Esophagus squamous epithelium (tissue), 5 donors: ENCODE measurements at regions not wholly inside any gene's neighbourhood (a gene's known extent, or its start where the extent isn't known, plus 50 kb on each side); places are given as distances from the start of the nearest gene placed in this dataset.
"Not testable (repeated sequence)": the region's sequence is repeated elsewhere in the genome, so short reads cannot be mapped to it uniquely, and the experiment has no call there.

ENCODE experiments used
- DNase-seq: peaks from one replicate; lab custom pipeline; 2025; lab: John Stamatoyannopoulos, UW
- H3K27ac ChIP-seq, 4 donors: fragments of 200-600 bp; sonication (generic); one replicate each; pipeline ENCODE4 v1.5.1; 2016 to 2019; ENCODE audit warnings: mild to moderate bottlenecking in 1 of 4
- H3K27me3 ChIP-seq, 4 donors: fragments of 200-600 bp; sonication (generic); 1 replicate in 3 of 4; 2 replicates in 1 of 4; pipeline versions ENCODE4 v1.5.1 to v1.6.0; 2017 to 2021; ENCODE audit warnings: antibody characterized with exemption in 1 of 4
- H3K36me3 ChIP-seq, 3 donors: fragments of 200-600 bp; sonication (generic); one replicate each; pipeline ENCODE4 v1.5.1; 2016 to 2019
- H3K4me1 ChIP-seq, 3 donors: fragments of 200-600 bp; sonication (generic); one replicate each; pipeline ENCODE4 v1.5.1; 2017 to 2019
- H3K4me3 ChIP-seq, 4 donors: fragments of 200-600 bp; sonication (generic); 1 replicate in 3 of 4; 2 replicates in 1 of 4; pipeline ENCODE4 v1.5.1; 2016 to 2019; ENCODE audit warnings: mild to moderate bottlenecking in 2 of 4, moderate library complexity in 1 of 4
- H3K9me3 ChIP-seq, 3 donors: fragments of 200-600 bp; sonication (generic); one replicate each; pipeline ENCODE4 v1.5.1; 2016 to 2019
- POLR2A ChIP-seq, 4 donors: fragments of 450-650 bp; IDR thresholded peaks; one replicate each; pipeline ENCODE4 v1.6.1; 2017; ENCODE audit warnings: antibody characterized with exemption in 4 of 4, mild to moderate bottlenecking in 4 of 4, moderate library complexity in 3 of 4
- WGBS, 2 donors: methylation state at CpG; one replicate each; pipeline ENCODE4 v1.1.5; 2018; 5-methylcytosine and 5-hydroxymethylcytosine counted together
- intact Hi-C: fragments of 100-400 bp; cut with DNase I; formaldehyde crosslinking; loops from one replicate; pipeline ENCODE4 v1.15.0; 2022
- TF ChIP-seq, protein P1 (sequence below), 6 experiments: fragments of 450-650 bp in 4 of 6; fragments of 200-600 bp in 2 of 6; sonication (generic) in 2 of 6; IDR thresholded peaks; one replicate each; pipeline ENCODE4 v1.5.1; 2016 to 2019; ENCODE audit warnings: antibody characterized with exemption in 6 of 6, mild to moderate bottlenecking in 4 of 6, moderate library complexity in 4 of 6
- donor health status: DM: yes; HTN: yes; CAD: no.

DNA sequence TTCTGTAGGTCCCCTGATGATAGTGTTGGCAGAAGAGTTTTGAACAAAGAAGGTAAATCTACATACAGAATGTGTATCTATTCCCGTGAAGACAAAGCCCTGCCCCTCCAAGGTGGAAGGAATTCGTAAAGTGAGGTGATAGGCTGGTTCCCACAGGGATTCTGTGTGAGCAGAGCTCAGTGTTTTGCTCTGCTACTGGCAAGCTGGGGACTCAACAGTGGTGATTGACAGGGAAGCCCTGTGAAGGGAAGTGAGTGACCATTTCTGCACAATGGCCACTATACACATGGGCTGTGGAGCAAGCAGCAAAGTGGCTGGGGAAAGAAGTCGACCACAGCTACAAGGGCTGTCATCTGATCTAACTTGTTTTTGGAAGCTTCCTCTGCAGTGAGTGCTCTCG is 90.0 kb upstream of the LRRN2 start:
- Histone ChIP-seq H3K4me3 (no peak overlapping the region), H3K27ac (no peak overlapping the region), H3K27me3 (peaks cover 0 to 67% (median 0%) of the 10 kb centered on the region in 4 donors), H3K36me3 (no peaks in the 10 kb centered on the region), H3K4me1 (no peaks in the 10 kb centered on the region), H3K9me3 (no peaks in the 10 kb centered on the region)
- intact Hi-C loops, result loop anchor here (10.0 kb wide), 1 partner anchor 201 kb away; no protein-coding TSS in a partner anchor
- 53 to 70% methylated on average over 4 of the region's 4 CpGs for WGBS, 2 donors
- TF ChIP-seq, protein P1, sequence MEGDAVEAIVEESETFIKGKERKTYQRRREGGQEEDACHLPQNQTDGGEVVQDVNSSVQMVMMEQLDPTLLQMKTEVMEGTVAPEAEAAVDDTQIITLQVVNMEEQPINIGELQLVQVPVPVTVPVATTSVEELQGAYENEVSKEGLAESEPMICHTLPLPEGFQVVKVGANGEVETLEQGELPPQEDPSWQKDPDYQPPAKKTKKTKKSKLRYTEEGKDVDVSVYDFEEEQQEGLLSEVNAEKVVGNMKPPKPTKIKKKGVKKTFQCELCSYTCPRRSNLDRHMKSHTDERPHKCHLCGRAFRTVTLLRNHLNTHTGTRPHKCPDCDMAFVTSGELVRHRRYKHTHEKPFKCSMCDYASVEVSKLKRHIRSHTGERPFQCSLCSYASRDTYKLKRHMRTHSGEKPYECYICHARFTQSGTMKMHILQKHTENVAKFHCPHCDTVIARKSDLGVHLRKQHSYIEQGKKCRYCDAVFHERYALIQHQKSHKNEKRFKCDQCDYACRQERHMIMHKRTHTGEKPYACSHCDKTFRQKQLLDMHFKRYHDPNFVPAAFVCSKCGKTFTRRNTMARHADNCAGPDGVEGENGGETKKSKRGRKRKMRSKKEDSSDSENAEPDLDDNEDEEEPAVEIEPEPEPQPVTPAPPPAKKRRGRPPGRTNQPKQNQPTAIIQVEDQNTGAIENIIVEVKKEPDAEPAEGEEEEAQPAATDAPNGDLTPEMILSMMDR (IDR thresholded peaks at IDR 0.05), result no peak
- no peak for TF ChIP-seq POLR2A (IDR thresholded peaks at IDR 0.05)
- DNase-seq, result no peak

DNA sequence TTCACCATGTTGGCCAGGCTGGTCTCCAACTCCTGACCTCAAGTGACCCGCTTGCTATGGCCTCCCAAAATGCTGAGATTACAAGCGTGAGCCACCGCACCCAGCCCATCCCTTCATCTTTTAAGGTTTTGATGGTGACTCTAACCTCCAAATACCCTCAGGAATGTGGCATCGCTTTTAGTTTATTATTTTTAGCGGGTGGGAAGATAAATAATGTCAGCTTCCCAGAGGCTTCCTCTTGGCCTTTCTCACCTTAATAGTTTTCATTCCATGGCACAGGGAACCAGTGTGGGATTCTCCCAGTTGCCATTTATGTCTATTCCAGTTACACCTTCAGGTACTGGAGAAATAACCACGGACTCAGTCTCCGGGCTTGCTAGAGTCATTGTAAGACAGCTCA is 92.1 kb upstream of the LRRN2 start:
- no peaks in the 10 kb centered on the region for H3K36me3 ChIP-seq
- WGBS, 2 donors, result 86 to 87% methylated on average over 7 of the region's 7 CpGs

DNA sequence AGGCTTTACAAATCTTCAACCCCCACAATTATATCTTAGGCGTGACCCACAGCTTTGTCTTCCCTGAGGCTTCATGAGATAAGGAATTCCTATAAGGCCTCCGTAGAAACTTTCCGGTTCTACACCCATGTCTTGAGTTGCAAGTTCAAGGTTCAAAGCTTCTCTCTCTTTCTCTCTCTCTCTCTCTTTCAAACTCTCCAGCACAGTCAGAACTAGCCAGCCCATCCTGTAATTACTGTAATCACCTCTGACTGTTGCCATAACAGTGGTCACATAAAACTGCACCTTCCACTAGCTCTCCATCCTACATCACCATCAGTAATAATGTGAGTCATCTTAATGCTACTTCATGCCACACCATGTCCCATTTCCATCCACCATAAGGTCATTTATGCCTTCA is 90.0 kb upstream of the NFASC start:
- Histone ChIP-seq H3K4me3 (no peak overlapping the region), H3K27me3 (peaks cover 0 to 36% (median 0%) of the 10 kb centered on the region in 4 donors), H3K9me3 (no peaks in the 10 kb centered on the region), H3K4me1 (no peaks in the 10 kb centered on the region), H3K36me3 (no peaks in the 10 kb centered on the region), H3K27ac (no peak overlapping the region)
- 78 to 90% methylated on average over 3 of the region's 3 CpGs for WGBS, 2 donors
- DNase-seq, result no peak
- TF ChIP-seq, protein P1 (IDR thresholded peaks at IDR 0.05), result no peak
- no peak for TF ChIP-seq POLR2A (IDR thresholded peaks at IDR 0.05)
- intact Hi-C loops, result no loop called here

More for the DNA sequence above, 92.1 kb upstream of the LRRN2 start:
- DNase-seq, result no peak
- intact Hi-C loops, result loop anchor here (10.0 kb wide), 1 partner anchor 203 kb away; no protein-coding TSS in a partner anchor
- Histone ChIP-seq H3K4me1 (no peaks in the 10 kb centered on the region), H3K4me3 (no peak overlapping the region), H3K27ac (no peak overlapping the region), H3K27me3 (peaks cover 0 to 58% (median 0%) of the 10 kb centered on the region in 4 donors), H3K9me3 (no peaks in the 10 kb centered on the region)
- no peak for TF ChIP-seq POLR2A (IDR thresholded peaks at IDR 0.05)
- TF ChIP-seq, protein P1 (IDR thresholded peaks at IDR 0.05), result no peak

DNA sequence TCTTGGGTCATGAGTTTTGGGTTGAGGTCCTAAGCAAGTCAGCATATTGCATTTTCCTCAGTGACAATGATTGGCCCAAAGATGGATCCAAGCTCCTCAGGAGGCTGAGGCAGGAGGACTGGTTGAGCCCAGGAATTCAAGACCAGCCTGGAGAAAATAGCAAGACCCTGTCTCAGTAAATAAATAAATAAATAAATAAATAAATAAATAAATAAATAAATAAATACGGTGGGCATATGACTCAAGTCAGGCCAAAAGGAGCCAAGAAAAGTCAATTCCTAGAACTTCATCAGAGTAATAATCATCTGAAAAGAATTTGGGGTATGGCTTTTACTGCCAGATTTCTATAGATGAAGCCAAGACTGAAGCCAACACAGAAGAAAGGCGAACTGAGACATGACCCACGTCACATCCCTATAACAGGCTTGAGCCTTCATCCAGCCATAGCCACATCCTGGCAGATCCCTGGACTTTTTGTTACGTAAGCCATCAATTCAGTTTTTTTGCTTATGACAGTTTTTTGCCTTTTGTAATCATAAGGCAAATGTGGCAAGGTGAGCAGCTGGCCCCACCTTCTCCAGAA is 88.5 kb upstream of the NFASC start:
- WGBS, 2 donors, result 27 to 58% methylated on average over 4 of the region's 4 CpGs

DNA sequence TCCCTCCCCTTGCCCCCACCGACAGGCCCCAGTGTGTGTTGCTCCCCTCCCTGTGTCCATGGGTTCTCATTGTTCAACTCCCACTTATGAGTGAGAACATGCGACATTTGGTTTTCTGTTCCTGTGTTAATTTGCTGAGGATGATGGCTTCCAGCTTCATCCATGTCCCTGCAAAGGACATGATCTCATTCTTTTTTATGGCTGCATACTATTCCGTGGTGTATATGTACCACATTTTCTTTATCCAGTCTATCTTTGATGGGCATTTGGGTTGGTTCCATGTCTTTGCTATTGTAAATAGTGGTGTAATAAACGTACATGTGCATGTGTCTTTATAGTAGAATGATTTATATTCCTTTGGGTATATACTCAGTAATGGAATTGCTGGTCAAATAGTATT is 85.6 kb upstream of the NFASC start:
- intact Hi-C loops, H3K4me1 ChIP-seq, H3K36me3 ChIP-seq, H3K27ac ChIP-seq, H3K9me3 ChIP-seq, H3K4me3 ChIP-seq, DNase-seq: not testable (repeated sequence)
- WGBS, 2 donors, result 78 to 88% methylated on average over 4 of the region's 4 CpGs
- peaks cover 0 to 57% (median 0%) of the 10 kb centered on the region in 4 donors for H3K27me3 ChIP-seq

More for the DNA sequence above, 88.5 kb upstream of the NFASC start:
- intact Hi-C loops, result no loop called here
- no peak for TF ChIP-seq POLR2A (IDR thresholded peaks at IDR 0.05)
- TF ChIP-seq, protein P1 (IDR thresholded peaks at IDR 0.05), result no peak
- DNase-seq, result no peak
- H3K9me3 ChIP-seq, result no peaks in the 10 kb centered on the region
- H3K27me3 ChIP-seq, result peaks cover 0 to 46% (median 0%) of the 10 kb centered on the region in 4 donors
- H3K27ac ChIP-seq, result no peak overlapping the region
- H3K36me3 ChIP-seq, result no peaks in the 10 kb centered on the region
- H3K4me1 ChIP-seq, result no peaks in the 10 kb centered on the region
- H3K4me3 ChIP-seq, result no peak overlapping the region
